H1 (cell line): ENCODE measurements at regions not wholly inside any gene's neighbourhood (a gene's known extent, or its start where the extent isn't known, plus 50 kb on each side); places are given as distances from the start of the nearest gene placed in this dataset.

Source experiments
- CTCF ChIA-PET: fragments of 300-600 bp; sonication (Branson Sonifier 250); formaldehyde crosslinking; loops from one replicate; lab custom pipeline; 2021; ENCODE audit not compliant: partially characterized antibody; lab: Charles Lee
- POLR2A ChIA-PET: fragments of 300-600 bp; sonication (Branson Sonifier 250); formaldehyde crosslinking; loops from one replicate; lab custom pipeline; 2021; ENCODE audit warnings: inconsistent platforms; ENCODE audit not compliant: partially characterized antibody; lab: Charles Lee
- DNase-seq, 2 experiments: peaks; one replicate each; pipeline versions ENCODE4 v3.0.0 to v3.0.0-alpha.2; 2010 to 2022; ENCODE audit warnings: low spot score in 2 of 2, low read depth in 1 of 2, mixed read lengths in 1 of 2
- FAIRE-seq: peaks from 2 replicates; lab custom pipeline; 2011; peaks lifted over from hg19 to GRCh38; lab: Jason Lieb, UNC
- H2AFZ ChIP-seq: 2 replicates; pipeline ENCODE4 v1.8.1; 2012; ENCODE audit warnings: low read length, inconsistent platforms
- H2AK5ac ChIP-seq: 2 replicates; pipeline ENCODE4 v1.6.1; 2013; ENCODE audit warnings: low read depth, low read length
- H2BK120ac ChIP-seq: replicated peaks from 2 replicates; pipeline ENCODE3; 2013; ENCODE audit warnings: low read depth, low read length, inconsistent platforms
- H2BK12ac ChIP-seq: 2 replicates; pipeline ENCODE4 v1.6.1; 2013; ENCODE audit warnings: low read depth, low read length
- H2BK15ac ChIP-seq: 2 replicates; pipeline ENCODE4 v1.6.1; 2013; ENCODE audit warnings: low read length
- H2BK20ac ChIP-seq: 2 replicates; pipeline ENCODE4 v1.6.1; 2013; ENCODE audit warnings: low read length
- H2BK5ac ChIP-seq: 2 replicates; pipeline ENCODE4 v1.6.1; 2013; ENCODE audit warnings: low read depth, low read length
- H3K14ac ChIP-seq: 2 replicates; pipeline ENCODE4 v1.6.1; 2013; ENCODE audit warnings: inconsistent platforms; ENCODE audit not compliant: insufficient read length
- H3K18ac ChIP-seq: 2 replicates; pipeline ENCODE4 v1.6.1; 2013; ENCODE audit warnings: low read length; ENCODE audit errors: extremely low read depth
- H3K23ac ChIP-seq: 2 replicates; pipeline ENCODE4 v1.6.1; 2013; ENCODE audit warnings: inconsistent platforms; ENCODE audit not compliant: insufficient read length
- H3K23me2 ChIP-seq: 2 replicates; pipeline ENCODE4 v1.6.1; 2013; ENCODE audit warnings: low read depth, low read length
- H3K27ac ChIP-seq: 2 replicates; pipeline ENCODE4 v1.6.1; 2011; ENCODE audit warnings: low read depth, low read length, inconsistent platforms
- H3K27me3 ChIP-seq, 4 experiments: replicated peaks in 1 of 4; 1 replicate in 1 of 4; 2 replicates in 3 of 4; pipeline versions ENCODE4 v1.6.1 to v1.8.1; 2011 to 2013; ENCODE audit warnings: low read length in 3 of 4, mild to moderate bottlenecking in 3 of 4, inconsistent platforms in 2 of 4, mixed read lengths in 2 of 4, moderate library complexity in 1 of 4; ENCODE audit not compliant: control insufficient read depth in 3 of 4, insufficient read depth in 3 of 4; ENCODE audit errors: extremely low read depth in 1 of 4
- H3K36me3 ChIP-seq, 4 experiments: 2 replicates each; pipeline versions ENCODE4 v1.6.1 to v1.8.1; 2011 to 2013; ENCODE audit warnings: mild to moderate bottlenecking in 4 of 4, low read length in 3 of 4, moderate library complexity in 2 of 4, control low read depth in 1 of 4, inconsistent platforms in 1 of 4; ENCODE audit not compliant: insufficient read depth in 4 of 4, control insufficient read depth in 2 of 4
- H3K4ac ChIP-seq: replicated peaks from 2 replicates; pipeline ENCODE3; 2013; ENCODE audit warnings: low read length, low read depth, mixed read lengths, inconsistent platforms; ENCODE audit not compliant: insufficient read length
- H3K4me1 ChIP-seq, 4 experiments: replicated peaks in 1 of 4; 1 replicate in 1 of 4; 2 replicates in 3 of 4; pipeline versions ENCODE4 v1.6.1 to v1.8.1; 2011 to 2013; ENCODE audit warnings: low read length in 3 of 4, inconsistent platforms in 2 of 4, mixed read lengths in 1 of 4; ENCODE audit not compliant: insufficient read depth in 4 of 4, control insufficient read depth in 3 of 4
- H3K4me2 ChIP-seq, 2 experiments: 2 replicates each; pipeline versions ENCODE4 v1.6.1 to v1.8.1; 2011 to 2013; ENCODE audit warnings: low read depth in 2 of 2, low read length in 2 of 2, control low read depth in 1 of 2, inconsistent platforms in 1 of 2, mild to moderate bottlenecking in 1 of 2; ENCODE audit not compliant: insufficient read depth in 1 of 2
- H3K4me3 ChIP-seq, 4 experiments: fragments of 200-600, 300-600 bp in 1 of 4; sonication (generic), shearing (Covaris generic), sonication (Bioruptor Twin) in 1 of 4; 2 replicates each; pipeline versions ENCODE4 v1.5.1 to v1.8.1; 2011 to 2016; ENCODE audit warnings: low read length in 4 of 4, low read depth in 3 of 4, control low read depth in 2 of 4, inconsistent platforms in 2 of 4, mild to moderate bottlenecking in 2 of 4, mixed read lengths in 1 of 4, moderate library complexity in 1 of 4; ENCODE audit not compliant: insufficient read depth in 2 of 4; ENCODE audit errors: extremely low read depth in 1 of 4
- H3K56ac ChIP-seq: replicated peaks from 2 replicates; pipeline ENCODE3; 2013; ENCODE audit warnings: low read depth, mild to moderate bottlenecking, mixed read lengths, low read length, inconsistent platforms; ENCODE audit not compliant: insufficient read length
- H3K79me1 ChIP-seq: 2 replicates; pipeline ENCODE4 v1.6.1; 2013; ENCODE audit warnings: low read depth, low read length, control low read depth
- H3K79me2 ChIP-seq, 2 experiments: 2 replicates each; pipeline versions ENCODE4 v1.6.1 to v1.8.1; 2012 to 2013; ENCODE audit warnings: low read length in 2 of 2, mild to moderate bottlenecking in 2 of 2, inconsistent platforms in 1 of 2; ENCODE audit not compliant: insufficient read depth in 2 of 2, control insufficient read depth in 1 of 2
- H3K9ac ChIP-seq, 4 experiments: replicated peaks in 1 of 4; 1 replicate in 1 of 4; 2 replicates in 3 of 4; pipeline versions ENCODE4 v1.6.1 to v1.8.1; 2011 to 2013; ENCODE audit warnings: low read depth in 3 of 4, low read length in 3 of 4, control low read depth in 2 of 4, mild to moderate bottlenecking in 2 of 4, moderate library complexity in 2 of 4, inconsistent platforms in 1 of 4; ENCODE audit errors: extremely low read depth in 1 of 4
- H3K9me3 ChIP-seq, 2 experiments: 2 replicates each; pipeline versions ENCODE4 v1.6.1 to v1.8.1; 2012 to 2013; ENCODE audit warnings: mild to moderate bottlenecking in 2 of 2, moderate library complexity in 2 of 2, control low read depth in 1 of 2, inconsistent platforms in 1 of 2, low read depth in 1 of 2, low read length in 1 of 2, mixed read lengths in 1 of 2; ENCODE audit not compliant: insufficient read depth in 2 of 2
- H4K20me1 ChIP-seq, 2 experiments: replicated peaks in 1 of 2; 2 replicates each; pipeline versions ENCODE3 to v1.8.1; 2011 to 2013; ENCODE audit warnings: inconsistent platforms in 2 of 2, low read length in 2 of 2, mild to moderate bottlenecking in 1 of 2; ENCODE audit not compliant: insufficient read depth in 2 of 2, control insufficient read depth in 1 of 2
- H4K5ac ChIP-seq: 2 replicates; pipeline ENCODE4 v1.6.1; 2013; ENCODE audit warnings: low read length, low read depth, mixed read lengths, inconsistent platforms; ENCODE audit not compliant: insufficient read length
- H4K8ac ChIP-seq: 2 replicates; pipeline ENCODE4 v1.8.0; 2013; ENCODE audit warnings: mild to moderate bottlenecking, moderate library complexity, low read length, inconsistent platforms; ENCODE audit not compliant: insufficient read depth; ENCODE audit errors: extremely low read depth
- H4K91ac ChIP-seq: replicated peaks from 2 replicates; pipeline ENCODE3; 2013; ENCODE audit warnings: low read length, mixed read lengths, inconsistent platforms; ENCODE audit not compliant: insufficient read length
- ASH2L ChIP-seq: fragments of 200-600, 300-600 bp; sonication (generic); IDR thresholded peaks from one replicate; pipeline ENCODE4 v1.7.1; 2017; ENCODE audit warnings: low read length
- EP300 ChIP-seq, 2 experiments: IDR thresholded peaks; 1 replicate in 1 of 2; 2 replicates in 1 of 2; pipeline ENCODE4 v1.6.1; 2011 to 2012; ENCODE audit warnings: low read depth in 2 of 2, low read length in 2 of 2, mild to moderate bottlenecking in 2 of 2, borderline replicate concordance in 1 of 2, inconsistent platforms in 1 of 2, moderate library complexity in 1 of 2
- POLR2AphosphoS5 ChIP-seq: IDR thresholded peaks from 2 replicates; pipeline ENCODE4 v1.6.1; 2011; ENCODE audit warnings: low read depth, low read length
- TAF7 ChIP-seq: optimal IDR thresholded peaks from 2 replicates; pipeline ENCODE3; 2011; ENCODE audit warnings: low read depth, mild to moderate bottlenecking, inconsistent platforms, low read length, moderate library complexity, borderline replicate concordance
- ZNF274 ChIP-seq: IDR thresholded peaks from 2 replicates; pipeline ENCODE4 v1.7.0; 2012; ENCODE audit warnings: low read length, borderline replicate concordance; ENCODE audit errors: extremely low read depth
- WGBS, 2 experiments: shearing (Covaris generic) in 1 of 2; methylation state at CpG; one replicate each; pipeline versions ENCODE4 v1.1.6 to v1.1.7; 2013 to 2015; ENCODE audit warnings: low lambda C conversion rate in 2 of 2, mixed read lengths in 2 of 2, inconsistent platforms in 1 of 2, low coverage in 1 of 2, missing lambda C conversion rate in 1 of 2; ENCODE audit not compliant: insufficient replicate concordance in 2 of 2, insufficient coverage in 1 of 2, insufficient read length in 1 of 2; ENCODE audit errors: extremely low coverage in 1 of 2, missing lambda C conversion rate in 1 of 2; 5-methylcytosine and 5-hydroxymethylcytosine counted together

GRCh38 chr1:234970731-234971476 lies 157.7 kb downstream of the TOMM20 start:
- Histone ChIP-seq H3K18ac (peak overlapping the region; percentile 72), H3K14ac (no peak overlapping the region), H3K56ac (no peak overlapping the region), H3K27ac (peak overlapping the region; percentile 59), H3K27me3 (peaks cover 0 to 4% (median 1%) of the 10 kb centered on the region in 4 experiments; a peak in 3 of 7 replicates), H3K4me1 (peaks cover 8 to 31% (median 27%) of the 10 kb centered on the region in 4 experiments), H4K5ac (peak overlapping the region; percentile 53), H3K79me1 (no peaks in the 10 kb centered on the region), H4K8ac (no peak overlapping the region), H3K4ac (no peak overlapping the region), H3K4me3 (peak overlapping the region in 2 of 4 experiments; percentile 19 to 41; a peak in 3 of 8 replicates), H2BK15ac (no peak overlapping the region), H3K4me2 (peak overlapping the region; percentile 57 to 63; a peak in 3 of 4 replicates), H2BK120ac (peak overlapping the region; percentile 6), H3K23me2 (no peaks in the 10 kb centered on the region; the same call in none of the 2 replicates), H4K91ac (peak overlapping the region; percentile 84), H2BK20ac (peak overlapping the region; percentile 74), H3K23ac (no peak overlapping the region), H3K36me3 (no peaks in the 10 kb centered on the region), H4K20me1 (no peaks in the 10 kb centered on the region), H2BK12ac (peak overlapping the region; percentile 63), H2AFZ (no peak overlapping the region), H3K79me2 (no peaks in the 10 kb centered on the region), H2BK5ac (peak overlapping the region; percentile 54; the same call in 1 of the 2 replicates), H3K9me3 (no peaks in the 10 kb centered on the region), H2AK5ac (no peak overlapping the region), H3K9ac (no peak overlapping the region; a peak in 2 of 7 replicates)
- DNase-seq (peak; percentile 57 to 68), FAIRE-seq (no peak)
- ChIA-PET POLR2A (interaction anchor here (0.7 to 3.4 kb wide), 8 partner anchors 13 to 122 kb away, joined by 3 to 43 read pairs (median 4); no protein-coding TSS in a partner anchor), CTCF (interaction anchor here (0.6 to 1.7 kb wide), 8 partner anchors 13 to 472 kb away, joined by 3 to 6 read pairs (median 3); no protein-coding TSS in a partner anchor)
- 31% methylated on average over 12 of the region's 12 CpGs; no CpG with 5 or more reads in 1 of the 2 experiments for WGBS, 2 experiments
- TF ChIP-seq POLR2AphosphoS5 (peak; percentile 63; the same call in 1 of the 2 replicates), ZNF274 (no peak), EP300 (IDR thresholded peaks at IDR 0.05; ENCODE audit: borderline replicate concordance in 1 of 2, low read depth in 2 of 2, low read length in 2 of 2) (peak in 1 of 2 experiments; percentile 15; a peak in 1 of 3 replicates), TAF7 (no peak), ASH2L (peak; percentile 91)
